Mucosa of gallbladder (tissue), 1 donor: ENCODE measurements at regions not wholly inside any gene's neighbourhood (a gene's known extent, or its start where the extent isn't known, plus 50 kb on each side); places are given as distances from the start of the nearest gene placed in this dataset.
"Not testable (repeated sequence)": the region's sequence is repeated elsewhere in the genome, so short reads cannot be mapped to it uniquely, and the experiment has no call there.

Experiments used
- DNase-seq: peaks from one replicate; pipeline ENCODE4 v3.0.0-alpha.2; 2020; ENCODE audit warnings: low spot score
- donor health status: DM: no; HTN: no; CAD: no.

- no peak for DNase-seq
Measured at GRCh38 chr12:33678221-33678964, 238.8 kb upstream of the SYT10 start.

GRCh38 chr12:33690562-33690961, 250.9 kb upstream of the SYT10 start:
- no peak for DNase-seq

GRCh38 chr12:33703221-33703620, 263.6 kb upstream of the SYT10 start:
- DNase-seq: no peak

- no peak for DNase-seq
Measured at GRCh38 chr12:33706927-33707326, 267.3 kb upstream of the SYT10 start.

- no peak for DNase-seq
Measured at GRCh38 chr12:33708935-33709334, 269.3 kb upstream of the SYT10 start.

GRCh38 chr12:33710548-33710947, 270.9 kb upstream of the SYT10 start:
- DNase-seq: no peak

GRCh38 chr12:33718631-33719030, 279.0 kb upstream of the SYT10 start:
- DNase-seq: no peak

GRCh38 chr12:33721561-33721960, 281.9 kb upstream of the SYT10 start:
- no peak for DNase-seq

- DNase-seq: no peak
Measured at GRCh38 chr12:33724867-33725266, 285.2 kb upstream of the SYT10 start.

GRCh38 chr12:33734871-33735270, 287.4 kb upstream of the ALG10 start:
- no peak for DNase-seq

- DNase-seq: no peak
Measured at GRCh38 chr12:33752854-33753253, 269.4 kb upstream of the ALG10 start.

- no peak for DNase-seq
Measured at GRCh38 chr12:33757701-33758100, 264.6 kb upstream of the ALG10 start.

- no peak for DNase-seq
Measured at GRCh38 chr12:33759279-33759678, 263.0 kb upstream of the ALG10 start.

GRCh38 chr12:33763331-33763730, 259.0 kb upstream of the ALG10 start:
- DNase-seq: no peak

- no peak for DNase-seq
Measured at GRCh38 chr12:33770652-33771051, 251.6 kb upstream of the ALG10 start.

- DNase-seq: no peak
Measured at GRCh38 chr12:33771889-33772288, 250.4 kb upstream of the ALG10 start.

- not testable (repeated sequence) for DNase-seq
Measured at GRCh38 chr12:33773091-33773490, 249.2 kb upstream of the ALG10 start.

GRCh38 chr12:33786532-33786931, 235.8 kb upstream of the ALG10 start:
- DNase-seq: no peak

GRCh38 chr12:33794954-33795353, 227.3 kb upstream of the ALG10 start:
- DNase-seq: no peak

GRCh38 chr12:33795536-33795935, 226.8 kb upstream of the ALG10 start:
- DNase-seq: no peak

GRCh38 chr12:33813536-33813935, 208.8 kb upstream of the ALG10 start:
- no peak for DNase-seq

GRCh38 chr12:33817713-33818112, 204.6 kb upstream of the ALG10 start:
- DNase-seq: no peak

GRCh38 chr12:33818313-33818712, 204.0 kb upstream of the ALG10 start:
- no peak for DNase-seq

GRCh38 chr12:33825442-33825841, 196.9 kb upstream of the ALG10 start:
- no peak for DNase-seq
